ENCODE measurements at regions not wholly inside any gene's neighbourhood (a gene's known extent, or its start where the extent isn't known, plus 50 kb on each side); places are given as distances from the start of the nearest gene placed in this dataset.
"Not testable (repeated sequence)": the region's sequence is repeated elsewhere in the genome, so short reads cannot be mapped to it uniquely, and the experiment has no call there.

- DNase-seq (ENCODE audit: low spot score); in situ Hi-C loops (cut with HindIII; ENCODE audit: low sequenced_read_pairs): not testable (repeated sequence)
Measured at GRCh38 chr10:42230812-42231211, 407.6 kb downstream of the ZNF33B start.

DNA sequence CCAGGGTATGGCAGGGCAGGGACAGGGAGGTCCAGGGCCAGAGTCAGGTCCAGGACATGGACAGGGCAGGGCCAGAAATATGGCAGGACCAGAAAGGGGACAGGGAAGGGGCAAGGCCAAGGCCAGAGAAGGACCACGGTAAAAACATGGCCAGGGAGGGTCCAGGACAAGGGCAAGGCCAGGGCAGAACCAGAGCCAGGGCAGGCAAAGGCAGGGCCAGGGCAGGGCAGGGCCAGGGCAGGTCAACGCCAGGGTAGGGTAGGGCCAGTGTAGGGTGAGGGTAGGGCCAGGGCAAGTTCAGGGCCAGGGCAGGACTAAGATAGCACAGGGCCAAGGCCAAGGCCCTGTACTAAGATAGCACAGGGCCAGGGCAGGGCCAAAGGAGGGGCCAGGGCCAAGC is 408.3 kb downstream of the ZNF33B start:
- in situ Hi-C loops (cut with HindIII; ENCODE audit: low sequenced_read_pairs); DNase-seq (ENCODE audit: low spot score): not testable (repeated sequence)

DNA sequence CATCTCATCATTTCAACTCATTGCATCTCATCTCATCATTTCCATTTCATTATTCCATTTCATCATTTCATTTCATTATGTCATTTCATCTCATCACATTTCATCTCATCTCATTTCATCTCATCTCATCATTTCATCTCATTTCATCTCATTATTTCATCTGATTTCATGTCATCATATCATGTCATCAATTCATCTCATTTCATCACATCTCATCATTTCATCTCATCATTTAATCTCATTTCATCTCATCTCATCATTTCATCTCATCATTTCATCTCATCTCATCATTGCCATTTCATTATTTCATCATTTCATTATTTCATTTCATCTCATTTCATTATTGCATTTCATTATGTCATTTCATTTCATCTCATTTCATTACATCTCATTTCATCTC is 410.5 kb downstream of the ZNF33B start:
- in situ Hi-C loops (cut with HindIII; ENCODE audit: low sequenced_read_pairs) = not testable (repeated sequence)

GRCh38 chr10:42193588-42193987 is 444.8 kb downstream of the ZNF33B start:
- in situ Hi-C loops (cut with HindIII; ENCODE audit: low sequenced_read_pairs) = not testable (repeated sequence)

More for the DNA sequence above, 410.5 kb downstream of the ZNF33B start:
- DNase-seq (ENCODE audit: low spot score) = not testable (repeated sequence)

DNA sequence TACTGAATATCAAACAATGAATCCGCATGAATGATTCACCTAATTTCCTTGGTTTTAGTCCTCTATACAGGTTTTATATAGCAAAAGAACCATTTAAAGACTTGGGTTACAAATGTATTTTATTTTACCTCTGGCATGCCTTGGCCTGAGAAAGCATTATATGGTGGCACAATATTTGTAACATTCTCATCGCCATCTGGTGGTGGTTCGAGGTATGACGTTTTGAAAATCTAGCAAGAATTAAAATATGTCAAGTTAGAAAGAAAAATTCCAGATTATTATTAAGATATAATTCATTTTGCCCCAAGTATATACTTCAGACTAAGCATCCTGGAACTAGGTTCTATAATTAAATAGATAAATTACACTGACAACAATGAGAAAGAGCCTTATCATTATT is 445.9 kb downstream of the ZNF33B start:
- in situ Hi-C loops (cut with HindIII; ENCODE audit: low sequenced_read_pairs) = not testable (repeated sequence)

More at GRCh38 chr10:42193588-42193987, 444.8 kb downstream of the ZNF33B start:
- not testable (repeated sequence) for DNase-seq (ENCODE audit: low spot score)

GRCh38 chr10:42187501-42188195 is 450.7 kb downstream of the ZNF33B start:
- DNase-seq (ENCODE audit: low spot score); in situ Hi-C loops (cut with HindIII; ENCODE audit: low sequenced_read_pairs): not testable (repeated sequence)

More for the DNA sequence above, 445.9 kb downstream of the ZNF33B start:
- DNase-seq (ENCODE audit: low spot score) = not testable (repeated sequence)

DNA sequence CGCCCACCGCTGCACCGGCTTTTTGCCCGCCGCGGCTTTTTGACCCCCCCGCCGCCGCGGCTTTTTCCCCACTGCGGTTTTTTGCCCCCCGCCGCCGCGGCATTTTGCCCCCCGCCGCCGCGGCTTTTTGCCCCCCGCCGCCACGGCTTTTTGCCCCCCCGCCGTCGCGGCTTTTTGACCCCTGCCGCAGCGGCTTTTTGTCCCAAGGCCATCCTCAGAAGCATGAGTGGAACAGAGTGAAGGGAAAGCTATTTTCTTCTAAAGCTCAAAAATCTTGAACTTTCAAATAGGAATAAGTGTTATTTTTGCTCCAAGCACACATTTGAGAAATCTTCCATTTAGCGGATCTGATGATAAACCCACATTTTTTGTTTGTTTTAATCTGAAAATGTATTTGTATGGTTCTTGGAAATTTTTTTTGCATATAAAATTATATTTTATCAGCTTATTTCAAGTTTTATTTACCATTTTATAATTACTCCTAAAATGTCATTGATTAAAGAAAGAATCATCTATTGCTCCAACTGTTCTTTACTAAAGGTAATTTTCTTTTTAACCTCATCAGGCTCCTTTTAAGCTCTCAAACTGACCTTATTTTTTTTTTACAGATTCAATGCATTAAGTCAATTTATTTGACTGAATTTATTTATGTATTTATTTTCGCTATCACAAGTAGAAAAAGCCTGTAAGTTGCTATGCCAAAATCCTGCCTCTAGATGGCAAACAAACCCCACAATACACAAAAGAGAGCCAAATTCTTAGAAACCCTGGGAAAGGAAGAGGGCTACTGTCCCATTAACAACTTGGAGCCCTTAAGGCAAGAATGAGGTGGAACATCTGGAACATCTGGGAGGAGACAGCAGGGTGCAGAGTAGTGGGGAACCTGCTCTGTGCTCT is 460.3 kb downstream of the ZNF33B start:
- in situ Hi-C loops (cut with HindIII; ENCODE audit: low sequenced_read_pairs) = not testable (repeated sequence)
- DNase-seq (ENCODE audit: low spot score) = peak; percentile 4

DNA sequence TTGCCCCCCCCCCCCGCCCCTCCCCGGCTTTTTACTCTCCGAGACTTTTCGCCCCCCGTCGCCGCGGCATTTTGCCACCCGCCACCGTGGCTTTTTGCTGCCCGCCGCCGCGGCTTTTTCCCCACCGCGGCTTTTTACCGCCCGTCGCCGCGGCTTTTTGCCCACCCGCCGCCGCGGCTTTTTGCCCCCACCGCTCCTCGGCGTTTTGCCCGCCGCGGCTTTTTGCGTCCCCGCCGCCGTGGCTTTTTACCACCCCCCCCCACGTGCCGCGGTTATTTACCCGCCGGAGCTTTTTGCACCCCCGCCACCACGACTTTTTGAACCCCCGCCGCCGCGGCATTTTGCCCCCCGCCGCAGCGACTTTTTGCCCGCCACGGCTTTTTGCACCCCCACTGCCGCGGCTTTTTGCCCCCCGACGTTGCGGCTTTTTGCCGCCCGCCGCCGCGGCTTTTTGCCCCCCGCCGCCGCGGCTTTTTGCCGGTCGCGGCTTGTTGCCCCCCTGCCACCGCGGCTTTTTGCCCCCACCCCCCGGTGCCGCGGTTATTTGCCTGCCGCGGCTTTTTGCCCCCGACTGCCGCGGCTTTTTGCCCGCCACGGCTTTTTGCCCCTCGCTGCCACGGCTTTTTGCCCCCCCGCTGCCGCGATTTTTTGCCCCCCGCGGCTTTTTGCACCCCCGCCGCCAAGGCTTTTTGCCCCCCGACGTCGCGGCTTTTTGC is 461.1 kb downstream of the ZNF33B start:
- DNase-seq (ENCODE audit: low spot score) = no peak
- in situ Hi-C loops (cut with HindIII; ENCODE audit: low sequenced_read_pairs) = no loop called here

- no peak for DNase-seq (ENCODE audit: low spot score)
- in situ Hi-C loops (cut with HindIII; ENCODE audit: low sequenced_read_pairs) = no loop called here
Measured at GRCh38 chr10:42150428-42151061, 487.8 kb downstream of the ZNF33B start.

DNA sequence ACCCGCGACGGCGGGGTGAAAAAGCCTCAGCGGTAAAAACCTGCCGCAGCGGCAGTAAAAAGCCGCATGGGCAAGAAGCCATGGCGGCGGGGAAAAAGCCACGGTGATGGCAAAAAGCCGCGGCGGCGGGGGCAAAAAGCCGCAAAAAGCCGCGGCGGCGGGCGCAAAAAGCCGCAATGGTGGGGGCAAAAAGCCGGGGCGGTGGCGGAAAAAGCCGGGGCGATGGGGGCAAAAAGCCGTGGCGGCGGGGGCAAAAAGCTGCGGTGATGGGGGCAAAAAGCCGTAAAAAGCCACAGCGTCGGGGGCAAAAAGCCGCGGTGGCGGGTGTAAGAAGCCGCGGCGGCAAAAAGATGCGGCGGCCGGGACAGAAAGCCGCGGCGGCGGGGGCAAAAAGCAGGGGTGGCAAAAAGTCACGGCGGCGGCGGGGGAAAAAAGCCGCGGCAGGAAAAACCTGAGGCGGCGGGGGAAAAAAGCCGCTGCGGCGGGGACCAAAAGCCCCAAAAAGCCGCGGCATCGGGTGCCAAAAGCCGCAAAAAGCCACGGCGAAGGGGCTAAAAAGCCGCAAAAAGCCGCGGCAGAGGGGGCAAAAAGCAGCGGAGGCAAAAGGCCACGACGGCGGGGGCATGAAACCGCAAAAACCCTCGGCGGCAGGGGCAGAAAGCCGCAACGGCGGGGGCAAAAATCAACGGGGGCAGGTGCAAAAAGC is 488.5 kb downstream of the ZNF33B start:
- in situ Hi-C loops (cut with HindIII; ENCODE audit: low sequenced_read_pairs) = no loop called here
- DNase-seq (ENCODE audit: low spot score) = no peak

- in situ Hi-C loops (cut with HindIII; ENCODE audit: low sequenced_read_pairs) = no loop called here
- no peak for DNase-seq (ENCODE audit: low spot score)
Measured at GRCh38 chr10:42149027-42149700, 489.2 kb downstream of the ZNF33B start.

DNA sequence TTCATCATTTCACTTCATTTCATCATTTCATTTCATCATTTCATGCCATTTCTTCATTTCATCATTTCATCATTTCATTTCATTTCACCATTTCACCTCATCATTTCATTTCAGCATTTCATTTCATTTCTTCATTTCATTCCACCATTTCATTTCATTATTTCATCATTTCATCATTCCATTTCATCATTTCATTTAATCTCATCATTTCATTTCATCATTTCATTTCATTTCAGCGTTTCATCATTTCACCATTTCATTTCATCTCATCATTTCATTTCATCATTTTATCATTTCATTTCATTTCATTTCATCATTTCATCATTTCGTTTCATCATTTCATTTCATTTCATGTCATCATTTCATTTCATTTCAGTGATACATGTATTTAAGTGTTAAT is 492.2 kb downstream of the ZNF33B start:
- in situ Hi-C loops (cut with HindIII; ENCODE audit: low sequenced_read_pairs); DNase-seq (ENCODE audit: low spot score): not testable (repeated sequence)

DNA sequence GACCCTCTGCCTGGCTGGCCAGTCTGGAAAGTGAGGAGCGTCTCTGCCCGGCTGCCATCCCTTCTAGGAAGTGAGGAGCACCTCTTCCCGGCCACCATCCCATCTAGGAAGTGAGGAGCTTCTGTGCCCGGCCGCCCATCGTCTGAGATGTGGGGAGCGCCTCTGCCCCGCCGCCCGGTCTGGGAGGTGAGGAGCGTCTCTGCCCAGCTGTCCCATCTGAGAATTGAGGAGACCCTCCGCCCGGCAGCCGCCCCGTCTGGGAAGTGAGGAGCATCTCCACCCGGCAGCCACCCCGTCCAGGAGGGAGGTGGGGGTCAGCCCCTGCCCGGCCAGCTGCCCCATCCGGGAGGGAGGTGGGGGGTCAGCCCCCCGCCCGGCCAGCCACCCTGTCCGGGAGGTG is 500.3 kb downstream of the ZNF33B start:
- DNase-seq (ENCODE audit: low spot score); in situ Hi-C loops (cut with HindIII; ENCODE audit: low sequenced_read_pairs): not testable (repeated sequence)

DNA sequence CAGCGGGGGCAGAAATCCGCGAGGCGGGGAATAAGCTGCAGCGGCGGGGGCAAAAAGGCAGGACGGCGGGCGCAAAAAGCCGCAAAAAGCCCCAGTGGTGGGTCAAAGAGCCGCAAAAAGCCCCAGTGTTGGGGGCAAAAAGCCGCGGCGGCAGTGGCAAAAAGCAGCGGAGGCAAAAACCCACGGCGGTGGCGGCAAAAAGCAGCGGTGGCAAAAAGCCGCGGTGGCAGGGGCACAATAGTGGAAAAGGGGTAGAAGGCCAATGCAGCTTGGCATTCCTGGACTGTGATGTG is 525.3 kb downstream of the ZNF33B start:
- DNase-seq (ENCODE audit: low spot score) = no peak
- in situ Hi-C loops (cut with HindIII; ENCODE audit: low sequenced_read_pairs) = no loop called here

- in situ Hi-C loops (cut with HindIII; ENCODE audit: low sequenced_read_pairs) = no loop called here
- DNase-seq (ENCODE audit: low spot score) = no peak
Measured at GRCh38 chr10:42112331-42113157, 525.8 kb downstream of the ZNF33B start.

DNA sequence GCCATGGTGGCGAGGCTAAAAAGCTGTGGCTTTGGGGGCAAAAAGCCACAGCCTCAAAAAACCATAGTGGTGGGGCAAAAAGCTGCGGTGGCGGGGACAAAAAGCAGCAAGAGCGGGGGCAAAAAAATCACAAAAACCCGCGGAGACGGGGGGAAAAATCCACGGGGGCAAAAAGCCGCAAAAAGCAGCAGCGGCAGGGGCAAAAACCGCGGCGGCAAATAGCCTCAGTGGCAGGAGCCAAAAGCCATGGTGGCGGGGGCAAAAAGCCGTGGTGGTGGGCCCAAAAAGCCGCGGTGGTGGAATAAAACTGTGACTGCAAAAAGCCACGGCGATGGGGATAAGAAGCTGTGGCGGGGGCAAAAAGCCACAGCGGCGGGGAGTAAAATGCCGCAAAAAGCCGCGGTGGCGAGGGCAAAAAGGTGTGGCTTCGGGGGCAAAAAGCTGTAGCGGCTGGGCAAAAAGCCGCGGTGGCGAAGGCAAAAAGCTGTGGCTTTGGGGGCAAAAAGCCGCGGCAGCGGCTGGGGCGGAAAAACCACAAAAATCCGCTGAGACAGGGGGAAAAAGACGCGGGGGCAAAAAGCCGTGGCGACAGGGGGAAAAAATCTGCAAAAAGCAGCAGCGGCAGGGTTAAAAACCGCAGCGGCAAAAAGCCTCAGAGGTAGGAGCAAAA is 526.6 kb downstream of the ZNF33B start:
- in situ Hi-C loops (cut with HindIII; ENCODE audit: low sequenced_read_pairs) = no loop called here
- no peak for DNase-seq (ENCODE audit: low spot score)

GRCh38 chr10:42111076-42111475 is 527.3 kb downstream of the ZNF33B start:
- in situ Hi-C loops (cut with HindIII; ENCODE audit: low sequenced_read_pairs) = no loop called here
- no peak for DNase-seq (ENCODE audit: low spot score)

Measured in G401 (cell line).